Type B pancreatic cell (in vitro differentiated cells): ENCODE measurements at regions not wholly inside any gene's neighbourhood (a gene's known extent, or its start where the extent isn't known, plus 50 kb on each side); places are given as distances from the start of the nearest gene placed in this dataset.
"Not testable (repeated sequence)": the region's sequence is repeated elsewhere in the genome, so short reads cannot be mapped to it uniquely, and the experiment has no call there.

ENCODE experiments used
- DNase-seq: peaks from one replicate; pipeline ENCODE4 v3.0.0; 2021; ENCODE audit warnings: mixed read lengths; ENCODE audit not compliant: unreplicated experiment; ENCODE audit errors: extremely low spot score
- H3K27ac Mint-ChIP-seq: 2 replicates; pipeline ENCODE4 v1.8.0; 2021; ENCODE audit warnings: mild to moderate bottlenecking, mixed read lengths
- H3K27me3 Mint-ChIP-seq: 2 replicates; pipeline ENCODE4 v1.8.0; 2021; ENCODE audit warnings: mixed read lengths
- H3K36me3 Mint-ChIP-seq: 2 replicates; pipeline ENCODE4 v1.8.0; 2021; ENCODE audit warnings: mixed read lengths
- H3K4me1 Mint-ChIP-seq: one replicate; pipeline ENCODE4 v1.8.0; 2021; ENCODE audit warnings: mixed read lengths; ENCODE audit not compliant: unreplicated experiment
- H3K4me3 Mint-ChIP-seq: 2 replicates; pipeline ENCODE4 v1.8.0; 2021; ENCODE audit warnings: mild to moderate bottlenecking, mixed read lengths
- H3K9me3 Mint-ChIP-seq: 2 replicates; pipeline ENCODE4 v1.8.0; 2021; ENCODE audit warnings: mixed read lengths
- TF ChIP-seq, protein P1 (sequence below): fragments of 200-600 bp; sonication (generic); conservative IDR thresholded peaks from 2 replicates; pipeline ENCODE4 v1.5.0; 2021; ENCODE audit warnings: antibody characterized with exemption, mild to moderate bottlenecking

DNA sequence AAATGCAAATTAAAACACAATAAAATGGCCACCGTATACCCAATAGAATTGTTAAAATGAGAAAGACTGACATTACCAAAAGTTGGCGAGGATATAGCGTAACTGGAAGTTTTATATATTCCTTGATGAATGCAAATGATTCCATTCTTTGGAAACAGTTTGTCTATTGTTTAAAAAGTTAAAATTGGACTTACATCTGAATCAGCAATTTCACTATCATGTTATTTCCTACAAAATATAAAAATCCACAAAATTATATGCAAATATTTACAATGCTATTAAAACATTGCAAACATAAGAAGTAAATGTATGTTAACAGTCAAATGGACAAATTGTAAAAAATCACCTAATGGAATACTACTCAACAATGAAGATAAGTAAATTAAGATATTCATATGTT lies 852.2 kb upstream of the NDST4 start:
- Mint-ChIP-seq H3K27ac (no peak overlapping the region), H3K36me3 (no peaks in the 10 kb centered on the region), H3K27me3 (no peaks in the 10 kb centered on the region), H3K9me3 (no peaks in the 10 kb centered on the region), H3K4me3 (no peak overlapping the region), H3K4me1 (no peaks in the 10 kb centered on the region)
- no peak for DNase-seq
- TF ChIP-seq, protein P1, sequence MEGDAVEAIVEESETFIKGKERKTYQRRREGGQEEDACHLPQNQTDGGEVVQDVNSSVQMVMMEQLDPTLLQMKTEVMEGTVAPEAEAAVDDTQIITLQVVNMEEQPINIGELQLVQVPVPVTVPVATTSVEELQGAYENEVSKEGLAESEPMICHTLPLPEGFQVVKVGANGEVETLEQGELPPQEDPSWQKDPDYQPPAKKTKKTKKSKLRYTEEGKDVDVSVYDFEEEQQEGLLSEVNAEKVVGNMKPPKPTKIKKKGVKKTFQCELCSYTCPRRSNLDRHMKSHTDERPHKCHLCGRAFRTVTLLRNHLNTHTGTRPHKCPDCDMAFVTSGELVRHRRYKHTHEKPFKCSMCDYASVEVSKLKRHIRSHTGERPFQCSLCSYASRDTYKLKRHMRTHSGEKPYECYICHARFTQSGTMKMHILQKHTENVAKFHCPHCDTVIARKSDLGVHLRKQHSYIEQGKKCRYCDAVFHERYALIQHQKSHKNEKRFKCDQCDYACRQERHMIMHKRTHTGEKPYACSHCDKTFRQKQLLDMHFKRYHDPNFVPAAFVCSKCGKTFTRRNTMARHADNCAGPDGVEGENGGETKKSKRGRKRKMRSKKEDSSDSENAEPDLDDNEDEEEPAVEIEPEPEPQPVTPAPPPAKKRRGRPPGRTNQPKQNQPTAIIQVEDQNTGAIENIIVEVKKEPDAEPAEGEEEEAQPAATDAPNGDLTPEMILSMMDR: no peak

DNA sequence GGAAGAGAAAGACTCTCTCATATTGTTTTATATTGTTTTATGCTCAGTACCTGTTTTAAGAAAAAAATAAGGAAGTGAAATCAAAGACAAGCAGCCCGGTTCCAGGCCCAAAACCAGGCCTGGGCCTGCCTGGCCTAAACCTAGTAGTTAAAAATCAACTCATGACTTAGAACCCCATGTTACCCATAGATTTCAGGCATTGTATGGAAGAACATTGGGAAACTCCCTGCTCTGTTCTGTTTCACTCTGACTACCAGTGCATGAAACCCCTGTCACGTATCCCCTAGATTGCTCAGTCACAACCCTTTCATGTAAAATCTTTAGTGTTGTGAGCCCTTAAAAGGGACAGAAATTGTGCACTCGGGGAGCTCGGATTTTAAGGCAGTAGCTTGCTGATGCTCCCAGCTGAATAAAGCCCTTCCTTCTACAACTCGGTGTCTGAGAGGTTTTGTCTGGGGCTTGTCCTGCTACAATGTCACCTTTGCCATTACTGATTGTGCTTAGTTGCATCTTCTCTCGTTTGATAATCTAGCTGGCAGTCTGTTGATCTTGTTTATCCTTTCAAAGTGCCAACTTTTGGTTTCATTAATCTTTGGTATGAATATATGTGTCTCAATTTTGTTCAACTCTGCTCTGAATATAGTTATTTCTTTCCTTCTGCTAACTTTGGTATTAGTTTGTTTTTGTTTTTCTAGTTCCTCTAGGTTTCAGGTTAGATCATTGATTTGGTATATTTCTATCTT lies 842.8 kb upstream of the NDST4 start:
- H3K27me3 Mint-ChIP-seq, H3K27ac Mint-ChIP-seq, H3K9me3 Mint-ChIP-seq, H3K4me1 Mint-ChIP-seq, DNase-seq, H3K36me3 Mint-ChIP-seq, H3K4me3 Mint-ChIP-seq: not testable (repeated sequence)

DNA sequence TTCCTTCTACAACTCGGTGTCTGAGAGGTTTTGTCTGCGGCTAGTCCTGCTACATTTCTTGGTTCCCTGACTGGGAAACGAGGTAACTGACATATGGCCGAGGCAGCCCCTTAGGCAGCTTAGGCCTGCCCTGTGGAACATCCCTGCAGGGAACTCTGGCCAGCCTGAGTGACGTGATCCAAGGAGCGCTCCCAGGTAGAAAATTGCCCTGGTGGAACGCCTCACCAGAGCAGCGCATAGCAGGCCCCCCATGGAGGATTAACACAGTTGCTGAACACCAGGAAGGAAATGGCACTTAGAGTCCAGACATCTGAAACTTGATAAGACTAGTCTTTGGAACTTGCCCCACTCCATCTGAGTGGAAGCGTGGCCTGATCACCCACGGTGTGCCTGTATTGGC lies 837.4 kb upstream of the NDST4 start:
- H3K27ac Mint-ChIP-seq: no peak overlapping the region
- H3K4me1 Mint-ChIP-seq: no peaks in the 10 kb centered on the region
- no peaks in the 10 kb centered on the region for H3K36me3 Mint-ChIP-seq
- H3K4me3 Mint-ChIP-seq: no peak overlapping the region
- H3K27me3 Mint-ChIP-seq: no peaks in the 10 kb centered on the region
- TF ChIP-seq, protein P1: no peak
- no peak for DNase-seq
- H3K9me3 Mint-ChIP-seq: no peaks in the 10 kb centered on the region

DNA sequence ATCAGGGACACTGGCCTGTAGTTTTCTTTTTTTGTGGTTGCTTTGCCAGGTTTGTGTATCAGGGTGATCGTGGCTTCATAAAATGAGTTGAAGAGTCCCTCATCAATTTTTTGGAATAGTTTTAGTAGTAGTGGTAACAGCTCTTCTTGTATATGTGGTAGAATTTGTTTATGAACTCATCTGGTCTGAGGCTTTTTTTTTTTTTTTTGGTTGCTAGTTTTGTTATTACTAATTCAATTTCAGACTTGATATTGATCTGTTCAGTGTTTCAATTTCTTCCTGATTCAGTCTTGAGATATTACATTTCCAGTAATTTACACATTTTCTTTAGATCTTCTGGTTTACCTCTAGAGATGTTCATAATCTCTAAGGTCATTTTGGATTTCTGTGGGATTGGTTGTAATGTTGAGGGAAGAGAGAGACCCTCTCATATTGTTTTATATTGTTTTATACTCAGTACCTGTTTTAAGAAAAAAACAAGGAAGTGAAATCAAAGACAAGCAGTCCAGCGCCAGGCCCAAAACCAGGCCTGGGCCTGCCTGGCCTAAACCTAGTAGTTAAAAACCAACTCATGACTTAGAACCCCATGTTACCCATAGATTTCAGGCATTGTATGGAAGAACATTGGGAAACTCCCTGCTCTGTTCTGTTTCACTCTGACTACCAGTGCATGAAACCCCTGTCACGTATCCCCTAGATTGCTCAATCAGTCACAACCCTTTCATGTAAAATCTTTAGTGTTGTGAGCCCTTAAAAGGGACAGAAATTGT lies 836.7 kb upstream of the NDST4 start:
- H3K4me1 Mint-ChIP-seq, H3K36me3 Mint-ChIP-seq, H3K27me3 Mint-ChIP-seq, H3K27ac Mint-ChIP-seq, H3K9me3 Mint-ChIP-seq, DNase-seq, H3K4me3 Mint-ChIP-seq: not testable (repeated sequence)

DNA sequence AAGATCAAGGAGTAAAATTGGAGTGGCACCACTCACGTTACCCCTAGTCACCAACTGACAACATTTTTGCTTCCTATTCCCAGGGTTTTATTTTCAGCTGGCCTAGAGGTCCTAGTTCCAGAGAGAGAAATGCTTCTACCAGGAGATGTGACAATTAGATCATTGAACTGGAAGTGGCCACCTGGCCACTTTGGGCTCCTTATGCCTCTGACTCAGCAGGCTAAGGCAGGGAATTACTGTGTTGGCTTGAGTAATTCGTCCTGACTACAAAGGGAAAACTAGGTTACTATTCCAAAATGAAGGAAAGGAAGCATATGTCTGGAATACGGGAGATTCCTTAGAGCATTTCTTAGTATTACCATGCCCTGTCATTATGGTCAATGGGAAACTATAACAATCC lies 831.6 kb upstream of the NDST4 start:
- DNase-seq: no peak
- TF ChIP-seq, protein P1: no peak
- Mint-ChIP-seq H3K9me3 (no peaks in the 10 kb centered on the region), H3K27ac (no peak overlapping the region), H3K4me3 (no peak overlapping the region), H3K36me3 (no peaks in the 10 kb centered on the region), H3K27me3 (no peaks in the 10 kb centered on the region), H3K4me1 (no peaks in the 10 kb centered on the region)

DNA sequence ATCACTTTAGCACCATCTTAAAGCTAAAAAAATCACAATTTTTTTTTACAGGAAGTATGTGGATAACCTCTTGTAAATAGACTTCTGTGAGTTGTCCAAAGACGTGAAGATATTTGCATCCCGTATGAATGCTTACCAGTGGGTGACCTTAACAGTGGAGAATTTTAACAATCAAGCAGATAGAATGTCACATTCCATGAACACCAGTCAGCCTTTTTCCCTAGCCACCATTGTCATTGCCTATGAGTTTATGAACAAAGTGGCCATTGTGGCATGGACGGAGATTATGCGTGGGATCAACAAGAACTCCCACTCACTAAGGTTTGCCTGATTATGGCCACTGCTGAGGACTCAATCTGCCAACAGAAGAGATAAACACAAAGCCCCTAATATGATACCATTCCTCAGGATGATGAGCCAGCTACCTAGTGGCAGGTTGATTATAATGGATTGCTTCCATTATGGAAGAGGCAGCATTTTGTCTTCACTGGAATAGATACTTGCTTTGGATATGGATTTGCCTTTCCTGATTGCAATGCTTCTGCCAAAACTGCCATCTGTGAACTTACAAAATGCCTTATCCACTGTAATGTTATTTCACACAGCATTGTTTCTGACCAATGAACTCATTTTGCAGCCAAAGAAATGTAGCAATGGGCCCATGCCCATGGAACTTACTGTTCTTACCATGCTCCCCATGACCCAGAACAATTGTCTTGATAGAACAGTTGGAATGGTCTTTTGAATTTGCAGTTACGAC lies 830.9 kb upstream of the NDST4 start:
- H3K4me3 Mint-ChIP-seq: no peak overlapping the region
- H3K27me3 Mint-ChIP-seq: no peaks in the 10 kb centered on the region
- no peaks in the 10 kb centered on the region for H3K36me3 Mint-ChIP-seq
- H3K27ac Mint-ChIP-seq: no peak overlapping the region
- no peaks in the 10 kb centered on the region for H3K4me1 Mint-ChIP-seq
- no peak for DNase-seq
- H3K9me3 Mint-ChIP-seq: no peaks in the 10 kb centered on the region
- TF ChIP-seq, protein P1: no peak
